NCI-H345 treated with DMSO at 0.1 percent for 48 hours (cell line): ENCODE measurements at regions not wholly inside any gene's neighbourhood (a gene's known extent, or its start where the extent isn't known, plus 50 kb on each side); places are given as distances from the start of the nearest gene placed in this dataset.
"Not testable (repeated sequence)": the region's sequence is repeated elsewhere in the genome, so short reads cannot be mapped to it uniquely, and the experiment has no call there.

Source experiments
- DNase-seq: peaks from one replicate; lab custom pipeline; 2025; ENCODE audit not compliant: unreplicated experiment; lab: John Stamatoyannopoulos, UW

GRCh38 chr2:18991177-18992168 is 366.9 kb downstream of the OSR1 start:
- DNase-seq: peak; percentile 99

GRCh38 chr2:18988631-18989232 is 369.7 kb downstream of the OSR1 start:
- DNase-seq: no peak

GRCh38 chr2:18987592-18988073 is 370.8 kb downstream of the OSR1 start:
- DNase-seq: peak; percentile 11

- DNase-seq: no peak
Observed at GRCh38 chr2:18987016-18987415, 371.4 kb downstream of the OSR1 start.

GRCh38 chr2:18986046-18986445 is 372.4 kb downstream of the OSR1 start:
- DNase-seq: no peak

GRCh38 chr2:18980786-18981430 is 377.5 kb downstream of the OSR1 start:
- no peak for DNase-seq

- DNase-seq: no peak
Observed at GRCh38 chr2:18980104-18980785, 378.2 kb downstream of the OSR1 start.

GRCh38 chr2:18977409-18977808 is 381.0 kb downstream of the OSR1 start:
- no peak for DNase-seq

GRCh38 chr2:18976168-18976961 is 382.1 kb downstream of the OSR1 start:
- no peak for DNase-seq

GRCh38 chr2:18975506-18976167 is 382.8 kb downstream of the OSR1 start:
- DNase-seq: no peak

GRCh38 chr2:18971628-18972027 is 382.3 kb upstream of the NT5C1B start:
- no peak for DNase-seq

- DNase-seq: no peak
Observed at GRCh38 chr2:18971069-18971378, 381.7 kb upstream of the NT5C1B start.

GRCh38 chr2:18966131-18966530 is 376.8 kb upstream of the NT5C1B start:
- no peak for DNase-seq

GRCh38 chr2:18963739-18964256 is 374.4 kb upstream of the NT5C1B start:
- DNase-seq: not testable (repeated sequence)

GRCh38 chr2:18961991-18962421 is 372.6 kb upstream of the NT5C1B start:
- DNase-seq: no peak

GRCh38 chr2:18959952-18960717 is 370.8 kb upstream of the NT5C1B start:
- no peak for DNase-seq

- DNase-seq: no peak
Observed at GRCh38 chr2:18959200-18959599, 369.8 kb upstream of the NT5C1B start.

GRCh38 chr2:18957909-18958308 is 368.5 kb upstream of the NT5C1B start:
- no peak for DNase-seq

GRCh38 chr2:18950361-18950851 is 361.0 kb upstream of the NT5C1B start:
- DNase-seq: no peak
